GM18502 (cell line): ENCODE measurements at regions not wholly inside any gene's neighbourhood (a gene's known extent, or its start where the extent isn't known, plus 50 kb on each side); places are given as distances from the start of the nearest gene placed in this dataset.
A peak's percentile ranks its signal among the peaks of the same experiment; 100 is the strongest.

ENCODE experiments used
- ATAC-seq: cut with Tn5 transposase; IDR thresholded peaks from one replicate; pipeline ENCODE4 v1.9.1; 2021; ENCODE audit warnings: mild to moderate bottlenecking; ENCODE audit not compliant: unreplicated experiment, poor library complexity

DNA sequence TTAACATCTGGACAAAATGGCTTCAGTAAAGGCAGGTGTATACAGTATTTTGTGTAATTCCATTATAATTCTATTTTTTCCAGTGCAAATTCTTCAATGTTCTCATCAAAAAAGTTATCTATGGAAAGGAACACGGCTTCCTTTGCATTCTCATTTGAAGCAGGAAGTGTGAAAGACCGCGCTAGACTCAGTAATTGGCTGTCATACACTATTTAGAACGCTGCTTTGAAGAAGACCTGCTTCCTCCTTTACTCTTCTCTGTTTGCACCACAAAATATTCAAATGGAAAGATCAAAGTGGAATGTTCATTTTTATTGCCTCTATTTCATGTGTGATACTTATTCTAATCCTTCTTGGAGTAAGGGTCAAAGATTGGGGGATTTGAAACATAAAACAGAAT lies 883.7 kb downstream of the TSN start:
- ATAC-seq = no peak

DNA sequence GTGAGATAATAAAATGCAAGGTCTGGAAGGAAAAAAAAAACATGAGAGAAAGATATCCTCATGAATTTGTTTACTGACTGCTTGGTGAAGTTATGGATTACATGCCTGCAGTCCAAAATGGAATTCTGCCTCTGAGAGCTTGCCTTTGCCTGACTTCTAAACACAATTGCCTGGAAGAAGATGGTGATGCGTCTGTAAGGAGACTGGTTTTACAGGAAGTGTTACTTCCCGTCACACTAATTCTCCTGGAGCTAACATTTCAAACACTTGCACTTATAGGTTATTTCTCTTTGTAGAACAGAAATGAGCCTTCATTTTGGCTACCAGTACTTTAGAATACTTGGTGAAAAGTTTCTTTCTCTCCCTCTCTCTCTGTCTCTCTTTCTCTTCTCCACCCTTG lies 884.3 kb downstream of the TSN start:
- ATAC-seq = no peak

DNA sequence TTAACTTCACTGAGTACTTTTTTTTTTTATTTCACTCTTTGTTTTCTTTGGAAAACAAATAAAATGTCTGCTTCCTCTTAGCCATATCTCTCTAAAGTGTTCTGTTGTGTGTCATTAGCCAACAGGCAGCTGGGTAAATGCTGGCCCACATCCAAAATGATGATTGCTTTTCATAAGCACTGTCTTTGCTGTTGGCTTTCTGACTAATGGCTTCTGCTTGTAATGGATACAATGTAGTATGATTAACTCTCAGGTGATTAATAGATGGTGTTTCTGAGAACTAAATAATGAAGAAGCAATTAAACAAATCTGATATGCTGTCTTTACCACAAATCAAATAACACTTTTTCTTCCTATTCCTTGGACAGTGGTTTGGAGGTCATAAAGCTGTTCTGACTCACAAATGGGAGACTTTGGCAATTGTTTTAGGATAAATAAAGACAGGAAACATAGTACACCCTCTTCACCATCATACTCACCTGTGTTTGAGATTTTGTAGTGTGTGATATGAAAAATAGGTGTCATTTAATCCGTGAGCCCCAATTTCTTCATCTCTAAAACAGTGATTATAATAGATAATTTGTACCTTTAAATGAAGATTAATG lies 888.4 kb downstream of the TSN start:
- ATAC-seq = no peak

DNA sequence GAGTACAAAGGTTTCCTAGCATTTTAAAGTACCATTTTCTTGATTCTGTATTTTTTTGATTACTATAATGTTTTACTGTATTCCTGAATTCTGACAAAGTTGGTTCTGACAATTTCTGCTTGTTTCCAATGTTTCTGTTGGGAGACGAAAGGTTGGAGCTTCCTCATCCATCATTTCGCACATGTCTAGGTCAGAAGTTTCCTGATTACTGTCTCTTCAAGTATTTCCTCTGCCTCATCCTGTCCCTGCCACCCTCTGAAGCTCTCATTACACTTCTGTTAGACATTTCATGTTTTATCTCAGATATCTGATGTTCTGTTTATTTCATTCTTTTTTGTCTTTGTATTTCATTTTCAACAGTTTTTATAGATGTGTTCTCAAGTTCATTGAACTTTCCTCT lies 895.8 kb downstream of the TSN start:
- no peak for ATAC-seq

DNA sequence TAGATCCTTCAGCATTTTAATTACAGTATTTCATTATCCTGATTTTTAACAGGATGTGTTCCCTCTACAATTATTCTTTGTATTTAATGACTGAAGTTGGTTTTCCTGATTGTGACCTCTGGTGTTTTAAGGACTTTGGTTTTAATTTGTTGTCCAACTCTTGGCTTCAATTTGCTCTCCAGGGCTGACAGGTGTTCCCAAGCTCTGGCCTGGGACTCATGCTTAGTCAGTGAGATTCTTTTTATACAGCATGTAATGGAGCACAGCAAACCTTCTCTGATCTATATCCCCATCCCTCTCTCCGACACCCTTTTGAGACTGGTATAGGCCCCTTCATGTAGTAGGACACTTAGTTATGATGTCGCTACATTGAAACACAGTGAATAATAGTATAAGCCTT lies 896.3 kb downstream of the TSN start:
- no peak for ATAC-seq

DNA sequence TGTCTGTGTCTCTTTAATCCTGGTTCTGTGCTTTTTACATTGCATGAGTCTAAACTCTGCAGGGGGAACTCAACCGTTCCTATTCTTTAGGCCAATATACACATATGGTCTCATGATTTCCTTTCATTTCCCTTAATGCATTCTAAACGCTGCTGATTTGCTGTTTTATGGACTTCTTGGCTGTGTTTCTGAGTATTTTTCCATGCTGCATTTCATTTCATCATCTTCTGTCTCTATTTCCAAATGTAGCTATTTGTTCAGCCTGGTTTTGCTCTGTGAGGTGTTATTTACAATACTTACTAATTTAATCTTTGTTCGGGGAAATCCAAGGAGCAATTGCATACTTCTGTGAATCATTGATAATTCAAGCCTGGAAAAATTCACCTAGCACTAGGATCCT lies 897.2 kb downstream of the TSN start:
- no peak for ATAC-seq

DNA sequence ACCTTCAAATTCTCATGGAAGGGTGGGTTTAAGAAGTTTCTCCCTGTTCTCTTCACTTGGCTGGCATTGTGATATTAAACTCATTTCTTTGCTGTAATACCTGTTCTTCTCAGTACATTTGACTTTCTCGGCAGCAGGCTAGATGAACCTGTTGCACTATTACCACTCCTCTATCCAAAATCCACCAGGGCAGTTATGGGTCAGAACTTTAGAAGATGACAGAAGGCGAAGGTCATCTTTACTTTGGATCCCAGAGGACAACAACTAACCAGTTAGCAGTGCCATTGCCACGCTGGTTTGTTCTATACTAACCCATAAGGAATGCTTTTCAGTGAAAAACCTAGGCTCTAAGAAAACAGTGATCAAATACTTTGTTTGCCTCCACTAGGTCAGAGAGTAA lies 901.0 kb downstream of the TSN start:
- ATAC-seq = no peak

DNA sequence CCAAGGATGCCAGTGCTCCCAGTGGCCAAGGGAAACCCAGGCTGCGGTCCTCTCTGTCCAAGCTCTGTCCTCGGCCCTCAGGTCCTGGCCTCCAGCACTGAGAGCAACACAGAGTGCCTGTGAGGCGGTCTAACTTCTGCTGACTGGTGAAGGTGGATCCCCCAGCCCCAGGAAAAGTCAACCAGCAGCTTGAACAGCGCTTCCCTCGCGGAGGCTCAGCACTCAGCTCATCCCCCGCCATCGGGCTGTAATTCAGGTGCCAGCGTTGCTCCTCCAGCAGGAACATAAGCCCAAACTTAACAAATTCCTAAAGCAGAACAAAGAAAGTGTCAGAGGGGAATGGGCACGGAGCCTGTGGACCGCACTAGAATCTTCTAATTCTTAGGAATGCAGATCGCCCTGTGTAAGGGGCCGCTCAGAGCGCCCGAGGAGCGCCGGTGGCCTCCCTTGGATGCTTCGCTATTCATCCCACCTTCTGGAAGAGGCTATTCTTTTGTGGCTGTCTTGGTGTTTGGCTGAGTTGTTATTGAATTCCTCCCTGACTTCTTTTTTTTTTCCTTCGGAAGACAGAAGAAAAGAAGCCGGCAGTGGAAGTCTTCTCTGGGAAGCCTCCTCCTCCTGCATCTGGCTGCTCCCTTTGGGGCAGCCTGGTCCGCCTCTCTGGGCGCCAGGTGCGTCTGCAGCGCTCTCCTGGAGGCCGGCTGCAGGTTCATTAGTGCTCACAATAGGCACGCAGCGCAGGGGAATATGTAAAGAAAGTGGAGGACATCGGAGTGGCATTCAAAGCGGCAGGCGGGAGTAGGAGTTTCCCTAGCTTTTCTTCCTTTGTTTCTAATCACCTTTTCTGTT lies 905.6 kb downstream of the TSN start:
- ATAC-seq = no peak

DNA sequence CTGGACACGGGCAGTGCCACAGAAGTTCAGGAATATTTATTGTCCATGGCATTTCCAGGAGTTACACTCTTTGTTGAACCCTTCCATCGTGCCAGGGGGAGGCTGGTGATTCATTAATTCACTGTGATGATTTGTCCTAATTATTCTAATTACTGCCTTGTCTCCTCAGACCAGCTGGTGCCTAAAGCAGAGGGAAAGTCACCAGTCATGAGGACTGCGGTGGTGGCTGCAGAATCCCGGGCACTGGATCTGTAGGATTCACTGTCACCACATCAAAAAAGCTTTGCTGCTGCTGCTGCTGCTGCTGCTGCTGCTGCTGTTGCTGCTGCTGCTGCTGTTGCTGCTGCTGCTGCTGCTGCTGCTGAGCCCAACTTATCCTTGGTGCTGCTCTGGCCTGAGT lies 908.2 kb downstream of the TSN start:
- no peak for ATAC-seq

DNA sequence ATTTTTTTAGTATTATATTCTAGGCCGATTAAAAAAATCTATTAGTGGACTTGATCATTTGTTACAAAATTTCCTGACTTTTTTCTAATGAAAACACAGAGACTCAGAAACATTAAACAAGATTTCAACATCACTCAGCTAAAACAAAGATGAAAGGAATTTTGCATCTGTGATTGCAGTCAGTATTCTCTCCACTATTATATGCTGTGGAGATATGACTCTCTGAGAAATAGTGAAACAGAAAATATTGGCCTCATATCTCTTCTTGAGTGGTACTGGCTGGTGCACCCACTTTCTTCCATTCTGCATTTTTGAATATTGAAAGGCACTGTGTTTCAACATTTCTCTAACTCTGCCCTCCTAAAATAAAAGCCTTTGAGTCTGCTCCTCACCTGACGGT lies 914.2 kb downstream of the TSN start:
- ATAC-seq = no peak

DNA sequence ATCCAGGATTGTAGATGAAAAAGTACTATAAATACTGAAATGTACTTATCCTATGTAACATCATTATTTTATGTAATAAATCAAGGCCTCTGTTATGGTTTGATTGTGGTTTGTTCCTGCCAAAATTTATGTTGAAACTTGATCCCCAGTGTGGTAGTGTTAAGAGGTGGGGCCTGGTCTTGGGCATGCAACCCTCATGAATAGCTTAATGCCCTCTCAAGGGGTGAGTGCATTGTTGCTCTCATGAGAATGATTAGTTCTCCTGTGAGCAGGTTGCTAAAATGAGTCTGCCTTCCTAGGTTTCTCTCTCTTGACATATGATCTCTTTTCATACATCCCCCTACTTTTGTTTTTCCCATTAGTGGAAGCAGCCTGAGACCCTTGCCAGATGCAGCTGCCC lies 915.4 kb downstream of the TSN start:
- ATAC-seq = no peak

DNA sequence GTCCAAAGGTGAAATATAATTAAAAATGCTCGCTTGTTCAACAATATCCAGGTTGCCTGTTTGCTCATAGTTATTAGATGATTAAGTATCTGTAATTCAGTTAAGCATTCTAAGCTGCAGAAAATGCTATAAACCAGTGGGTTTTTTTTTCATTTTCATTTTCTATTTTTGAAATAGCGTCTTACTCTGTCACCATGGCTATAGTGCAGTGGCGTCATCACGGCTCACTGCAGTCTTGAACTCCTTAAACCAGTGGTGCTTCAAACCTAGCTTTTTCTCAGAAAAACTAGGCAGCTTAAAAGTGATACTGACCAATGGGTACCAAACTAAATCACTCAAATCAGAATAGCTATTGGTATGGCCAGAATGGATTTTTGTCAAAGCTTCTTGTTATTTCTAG lies 925.2 kb downstream of the TSN start:
- ATAC-seq = no peak

DNA sequence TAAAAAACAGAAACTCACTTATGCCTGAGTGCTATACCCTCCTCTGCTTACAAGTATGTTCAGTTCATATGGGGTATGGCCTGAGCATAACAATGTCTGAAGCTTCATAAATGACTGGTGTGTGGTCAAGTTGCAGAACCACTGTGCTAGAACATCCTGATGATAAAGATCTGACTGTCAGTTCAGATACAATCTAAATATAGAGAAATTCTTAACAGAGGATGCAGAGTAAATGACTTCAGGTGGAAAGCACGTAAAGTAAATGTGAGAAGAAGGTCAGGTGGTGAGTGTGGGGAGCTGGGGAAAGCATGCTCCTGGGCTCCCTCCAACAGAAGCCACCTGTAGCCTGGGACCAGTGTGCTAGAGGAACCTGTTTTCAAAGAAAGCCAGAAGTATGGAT lies 926.2 kb downstream of the TSN start:
- peak; percentile 70 for ATAC-seq

DNA sequence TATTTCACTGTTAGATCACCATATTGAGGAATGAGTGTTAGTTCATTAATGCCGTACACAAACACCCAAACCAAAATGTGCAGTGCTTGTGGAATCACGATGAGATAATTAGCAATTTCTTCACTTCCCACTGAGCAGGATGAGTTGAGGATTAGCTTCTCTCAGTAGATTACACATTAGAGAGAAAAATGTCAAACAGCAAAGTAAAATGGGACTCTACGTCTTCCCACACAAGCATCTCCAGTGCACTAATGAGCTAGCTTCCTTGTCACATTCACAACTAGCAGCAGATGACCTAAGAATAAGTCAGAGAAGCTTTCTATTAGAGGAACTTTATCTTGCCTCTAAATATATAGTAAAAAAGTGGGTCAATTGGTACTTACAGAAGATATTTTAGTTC lies 926.9 kb downstream of the TSN start:
- no peak for ATAC-seq

DNA sequence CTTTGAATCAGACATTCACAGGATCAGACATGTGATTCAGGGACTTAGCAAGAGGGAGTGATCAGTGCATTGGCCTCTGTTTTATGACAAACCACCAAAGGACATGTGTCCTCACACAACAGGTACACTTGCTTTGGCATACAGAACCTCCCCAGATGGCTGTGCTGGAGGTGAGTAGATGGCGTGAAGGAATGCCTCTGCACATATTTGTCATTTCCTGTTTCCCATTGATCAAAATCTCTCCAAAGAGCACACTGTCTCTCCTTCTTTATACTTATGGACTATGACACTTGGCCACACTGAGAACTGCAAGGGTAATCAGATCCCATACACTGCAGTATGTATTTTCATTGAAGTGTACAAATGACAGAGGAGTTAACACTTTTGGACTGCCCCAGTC lies 927.6 kb downstream of the TSN start:
- ATAC-seq = no peak

DNA sequence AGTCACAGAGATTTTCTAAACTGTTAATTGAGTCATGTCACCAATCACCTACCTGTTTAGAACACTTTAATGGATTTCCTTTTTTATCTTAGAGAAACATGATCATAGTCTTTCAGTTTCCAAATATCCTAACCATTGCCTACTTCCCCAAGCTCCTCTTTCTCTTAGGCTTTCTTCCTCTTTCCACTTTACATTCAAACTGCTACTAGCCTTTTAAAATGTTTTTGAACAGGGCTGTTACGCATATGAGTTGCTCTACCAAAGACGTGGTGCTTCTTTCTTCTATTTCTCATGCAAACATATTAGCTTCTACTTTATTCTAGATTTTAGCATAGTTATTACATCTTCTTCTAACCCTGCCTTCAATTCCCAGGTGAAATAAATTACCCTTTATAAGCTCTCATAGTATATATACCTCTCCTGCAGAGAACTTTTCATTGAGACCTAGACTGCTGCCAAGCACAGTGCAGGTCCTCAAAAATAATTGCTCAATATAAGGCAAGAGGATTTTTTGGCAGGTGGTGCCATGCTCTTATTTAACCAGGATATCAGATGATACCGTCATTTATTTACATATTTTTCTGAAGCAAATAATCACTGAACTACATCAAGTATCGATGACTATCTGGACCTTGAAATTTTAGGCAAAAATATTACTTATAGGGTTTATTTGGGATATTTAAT lies 937.1 kb downstream of the TSN start:
- no peak for ATAC-seq

DNA sequence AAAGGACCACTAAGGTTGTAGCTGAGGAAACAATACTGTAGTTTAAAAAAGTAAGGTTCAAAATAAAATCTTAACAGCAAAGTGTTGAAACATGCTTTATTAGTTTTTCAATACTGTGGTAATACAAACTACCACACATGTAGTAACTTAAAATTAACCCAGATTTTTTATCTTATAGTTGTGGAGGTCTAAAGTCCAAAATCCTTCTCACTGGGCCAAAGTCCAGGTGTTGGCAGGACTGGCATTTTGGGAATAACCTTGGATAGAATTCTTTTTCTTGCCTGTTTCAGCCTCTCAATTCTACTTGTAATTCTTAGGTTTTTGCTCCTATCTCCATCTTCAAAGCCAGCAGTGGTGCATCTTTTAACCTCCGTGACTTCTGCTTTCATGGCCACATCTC lies 942.0 kb downstream of the TSN start:
- ATAC-seq = no peak

DNA sequence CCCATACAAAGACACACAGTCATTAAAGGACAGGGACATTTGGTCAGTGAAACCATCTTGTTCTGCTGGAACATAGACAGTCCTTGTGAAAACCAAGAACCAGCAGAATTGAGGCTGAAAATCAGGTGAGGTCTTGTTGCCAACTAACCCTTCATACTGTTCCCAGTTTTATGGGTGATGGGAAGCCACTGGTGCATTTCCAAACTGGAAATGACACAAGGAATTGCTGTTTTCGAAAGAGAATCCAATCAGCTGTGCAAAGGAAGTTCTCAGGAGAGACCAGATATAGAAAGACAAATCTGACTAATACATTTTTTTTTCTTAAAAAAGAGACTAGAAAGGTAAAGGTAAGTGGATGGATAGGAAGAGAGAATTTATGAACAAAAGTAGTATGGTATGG lies 948.2 kb downstream of the TSN start:
- no peak for ATAC-seq

DNA sequence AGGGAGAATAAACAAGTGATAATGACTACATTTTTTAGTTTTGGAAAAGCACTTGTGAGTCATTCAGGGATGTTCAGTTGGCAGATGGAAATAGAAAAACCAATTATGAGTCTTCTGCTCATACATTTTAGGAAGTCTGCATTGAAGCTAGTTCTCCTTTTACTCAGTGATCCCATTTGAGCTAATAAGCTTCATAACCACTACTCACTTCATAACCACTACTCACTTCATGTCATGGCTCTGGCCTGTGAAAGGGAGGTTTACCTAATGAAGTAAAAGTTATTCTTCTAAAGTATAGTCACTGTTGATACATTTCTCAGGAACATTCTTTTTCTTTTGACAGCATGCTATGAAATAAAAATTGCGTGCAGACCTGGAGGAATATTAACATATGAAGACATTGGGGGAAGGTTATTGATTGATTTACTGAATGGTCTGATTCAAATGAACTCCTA lies 948.7 kb downstream of the TSN start:
- peak; percentile 65 for ATAC-seq

DNA sequence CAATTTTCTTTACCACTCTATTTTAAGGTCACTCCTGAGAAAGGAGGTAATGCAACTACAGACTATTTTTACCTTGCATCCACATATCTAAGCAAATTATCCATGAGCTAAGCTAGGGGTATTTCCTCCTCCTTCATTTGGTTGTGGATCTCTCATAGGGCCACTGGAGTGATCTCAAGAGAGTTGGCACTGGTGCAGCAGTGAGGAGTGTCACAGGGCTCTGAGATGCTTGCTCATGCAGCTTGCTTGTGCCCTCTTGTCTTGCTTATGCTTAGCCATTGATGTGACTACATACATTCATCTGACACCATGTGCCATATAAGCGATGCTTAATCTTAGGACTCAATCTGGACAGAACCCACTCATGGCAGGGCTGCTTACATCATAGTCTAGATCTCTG lies 950.3 kb downstream of the TSN start:
- no peak for ATAC-seq

DNA sequence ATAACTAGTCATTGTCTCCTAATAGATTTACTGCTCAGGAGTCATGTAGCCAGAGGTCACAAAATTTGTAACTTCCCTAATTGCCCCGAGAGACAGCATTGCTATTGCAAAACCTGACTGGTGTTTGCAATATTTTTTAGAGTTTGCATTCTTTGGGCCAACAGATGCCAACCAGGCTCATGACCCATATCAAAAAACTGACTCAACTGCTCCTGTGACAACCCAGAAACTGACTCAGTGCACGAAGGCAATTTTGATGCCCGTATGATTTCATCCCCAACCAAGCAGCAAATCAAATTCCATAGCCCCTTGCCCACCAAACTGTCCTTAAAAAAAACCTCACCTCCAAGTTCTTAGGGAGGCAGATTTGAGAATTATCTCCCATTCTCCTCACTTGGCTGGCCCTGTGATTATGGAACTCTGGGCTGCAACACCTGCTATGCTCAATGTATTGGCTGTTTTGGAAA lies 951.3 kb downstream of the TSN start:
- ATAC-seq = no peak
